Posterior cingulate gyrus (tissue), 11 donors: ENCODE measurements at regions not wholly inside any gene's neighbourhood (a gene's known extent, or its start where the extent isn't known, plus 50 kb on each side); places are given as distances from the start of the nearest gene placed in this dataset.

Experiments used
- DNase-seq, 10 donors: peaks; one replicate each; pipeline versions ENCODE4 v3.0.0 to v3.0.0-alpha.2; 2020 to 2021; ENCODE audit warnings: mixed read lengths in 3 of 10
- intact Hi-C: fragments of 100-400 bp; cut with DNase I; formaldehyde crosslinking; loops from one replicate; pipeline ENCODE4 v1.15.1; 2023

DNA sequence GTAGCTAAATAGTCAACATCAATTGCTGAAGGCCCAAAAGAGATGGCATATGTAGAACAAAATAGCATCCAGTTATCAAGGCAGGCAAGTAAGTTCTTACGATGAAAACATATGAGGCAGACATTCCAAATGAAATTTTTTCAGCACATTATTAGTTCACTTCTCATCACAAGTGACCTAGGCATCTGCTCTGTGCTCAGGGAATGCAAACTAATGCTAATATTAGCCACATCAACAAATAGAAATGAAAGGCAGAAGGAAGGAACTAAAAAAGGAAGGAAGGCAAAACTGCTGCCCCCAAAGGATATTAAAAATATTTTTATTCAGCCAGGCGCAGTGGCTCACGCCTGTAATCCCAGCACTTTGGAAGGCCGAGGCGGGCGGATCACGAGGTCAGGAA is 51.2 kb upstream of the ROCK1 start:
- intact Hi-C loops: no loop called here
- no peak for DNase-seq

DNA sequence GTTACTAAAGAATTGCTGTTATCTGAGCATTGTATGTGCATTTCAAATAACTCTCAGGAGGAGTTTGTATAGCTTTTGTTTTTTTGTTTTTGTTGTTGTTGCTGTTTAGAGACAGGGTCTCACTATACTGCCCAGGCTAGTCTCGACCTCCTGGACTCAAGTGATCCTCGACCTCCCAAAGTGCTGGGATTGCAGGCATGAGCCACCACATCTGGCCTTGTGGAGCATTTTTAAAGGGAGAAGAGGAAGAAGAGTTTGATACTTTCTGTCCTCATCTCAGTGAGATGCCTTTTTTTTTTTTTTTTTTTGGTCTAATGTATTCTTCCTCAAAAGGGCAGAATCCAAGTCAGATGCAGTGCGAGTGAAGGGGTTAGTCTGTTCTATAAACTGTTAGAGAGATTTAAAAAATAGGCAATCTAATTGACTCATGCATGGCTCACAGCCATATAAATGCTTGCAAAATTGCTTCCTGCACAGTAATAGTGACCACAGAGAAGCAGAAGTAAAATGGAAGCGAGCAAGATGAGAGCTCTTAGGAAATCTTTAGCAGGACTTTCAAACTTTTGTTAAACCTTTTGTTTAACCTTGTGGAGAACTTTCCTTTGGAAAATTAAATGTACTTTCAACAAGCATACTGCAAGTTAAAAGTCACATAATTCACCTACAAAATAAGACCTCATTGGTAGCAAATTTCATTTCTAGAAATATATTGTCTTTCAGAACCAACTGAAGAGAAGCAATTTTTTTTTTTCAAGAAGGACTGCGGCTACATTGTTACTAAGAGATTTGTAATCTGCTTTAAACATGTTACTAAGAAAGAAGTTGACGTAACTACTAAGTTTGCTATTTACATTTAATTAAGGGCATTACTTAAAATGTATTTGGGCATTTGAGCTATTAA is 52.3 kb upstream of the ROCK1 start:
- intact Hi-C loops: no loop called here
- no peak for DNase-seq

DNA sequence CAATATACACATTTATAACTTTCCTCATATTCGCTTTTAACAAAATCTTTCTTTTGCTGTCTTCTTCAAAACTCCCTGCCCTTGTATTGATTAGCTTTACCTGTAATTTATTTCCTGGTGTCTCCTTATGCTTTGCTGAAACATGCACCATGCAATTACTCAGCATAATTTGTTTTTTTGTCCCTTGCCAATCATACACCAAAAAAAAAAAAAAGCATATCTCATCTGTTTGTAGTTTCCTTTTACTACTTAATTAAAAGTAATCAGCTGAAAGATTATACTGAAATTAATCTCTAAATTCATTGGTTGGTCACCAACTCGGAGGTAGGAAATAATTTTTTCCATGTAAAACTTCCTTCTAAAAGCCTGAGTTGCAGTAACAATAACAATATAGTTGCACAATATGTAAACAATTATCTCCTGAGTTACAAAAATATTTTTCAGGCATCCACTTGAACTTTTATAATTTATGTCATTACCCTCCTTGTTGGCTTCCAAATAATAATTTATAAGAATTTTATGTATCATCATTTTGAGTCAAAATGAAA is 53.0 kb upstream of the ROCK1 start:
- intact Hi-C loops: no loop called here
- no peak for DNase-seq

DNA sequence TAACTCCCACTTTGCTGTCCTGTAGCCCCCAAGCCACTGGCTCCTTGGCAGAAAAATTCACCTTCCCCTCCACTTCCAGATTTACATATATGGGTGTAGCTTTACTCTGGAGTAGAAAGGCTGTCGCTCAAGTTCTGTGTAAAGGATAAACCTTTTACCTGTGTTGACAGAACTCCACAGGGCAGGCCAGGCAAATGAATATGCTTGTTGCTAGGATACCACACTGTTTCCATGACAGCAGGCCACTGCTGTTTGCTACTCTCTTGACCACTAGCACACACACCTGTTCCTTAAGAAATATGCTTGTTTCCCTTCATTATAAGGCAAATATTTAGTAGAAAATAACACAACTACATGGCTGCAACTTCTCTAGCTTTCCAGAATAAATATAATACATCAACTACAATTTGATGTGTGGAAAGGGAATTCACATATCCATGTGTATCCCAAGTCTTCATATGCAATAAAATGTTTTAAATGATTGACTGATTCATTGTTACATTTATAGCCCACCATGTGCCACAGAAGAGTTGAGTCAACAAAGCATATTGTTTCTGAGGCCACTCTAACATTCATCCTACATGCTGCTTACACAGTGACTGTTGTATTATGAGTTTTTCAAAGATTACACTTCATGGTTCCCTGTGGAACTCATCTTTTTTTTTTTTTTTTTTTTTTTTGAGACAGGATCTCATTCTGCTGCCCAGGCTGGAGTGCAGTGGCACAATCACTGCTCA is 56.2 kb upstream of the ROCK1 start:
- intact Hi-C loops: no loop called here
- no peak for DNase-seq

DNA sequence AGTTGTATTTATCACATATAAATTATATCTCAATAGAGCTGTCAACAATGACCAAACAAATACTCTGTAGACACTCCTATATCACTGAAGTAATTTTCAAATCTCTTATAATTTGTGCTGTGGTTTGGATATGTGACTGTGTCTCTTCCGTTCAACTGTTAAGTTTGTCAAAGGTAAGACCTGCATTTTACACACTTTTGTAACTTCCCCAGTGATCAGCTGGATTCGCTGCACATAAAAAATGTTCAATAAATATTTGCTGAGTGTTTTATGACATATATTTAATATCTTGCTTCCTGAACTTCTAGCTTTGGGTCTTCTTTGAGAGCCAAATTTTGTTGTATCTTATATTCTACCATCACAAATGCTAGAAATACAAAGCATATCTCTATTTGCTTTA is 57.3 kb upstream of the ROCK1 start:
- intact Hi-C loops: no loop called here
- no peak for DNase-seq

DNA sequence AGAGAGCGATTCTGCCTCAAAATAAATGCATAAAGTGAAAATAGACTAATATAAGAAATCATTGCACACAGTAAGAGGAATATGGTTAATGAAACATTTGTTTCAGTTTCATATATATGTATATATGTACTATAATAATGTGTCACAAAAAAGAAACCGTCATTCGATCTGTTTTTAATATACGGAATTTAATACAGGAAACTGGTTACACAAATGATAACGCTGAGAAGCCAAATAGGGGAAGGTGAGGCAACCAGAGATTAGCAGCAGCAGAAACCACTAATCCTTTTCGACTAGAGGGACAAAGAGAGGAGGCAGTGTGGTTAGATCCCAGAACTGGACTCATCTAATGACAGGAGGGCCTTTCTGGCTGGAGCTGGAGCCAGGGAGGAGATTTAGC is 64.2 kb upstream of the GREB1L start:
- DNase-seq: no peak
- intact Hi-C loops: no loop called here

DNA sequence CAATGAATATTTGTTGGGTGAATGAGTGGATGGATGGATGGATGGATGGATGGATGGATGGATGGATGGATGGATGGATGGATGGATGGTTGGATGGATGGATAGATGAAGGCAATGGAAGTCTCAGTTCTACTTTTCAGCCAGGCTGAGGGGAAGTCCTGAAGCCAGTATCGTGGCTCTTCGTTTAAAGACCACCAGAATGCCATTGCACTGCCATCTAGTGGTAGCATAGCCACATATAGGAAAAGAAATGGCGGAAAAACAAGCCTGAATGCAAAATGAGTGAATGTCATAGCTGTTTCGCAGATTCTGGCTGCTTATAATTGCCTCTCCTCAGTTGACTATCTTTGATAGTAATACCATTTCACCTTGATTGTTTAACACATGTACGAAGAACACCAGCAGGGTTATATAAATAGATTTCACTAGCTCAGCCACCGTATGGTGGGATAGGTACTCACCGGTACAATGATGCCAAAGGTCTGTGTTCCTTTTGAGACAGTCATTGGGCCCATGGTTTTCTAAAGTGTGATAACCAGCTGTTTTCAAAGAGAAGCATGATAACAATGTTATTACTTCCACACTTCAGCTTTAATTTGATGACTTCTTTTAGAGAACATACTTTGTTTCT is 62.3 kb upstream of the GREB1L start:
- intact Hi-C loops: no loop called here
- DNase-seq: peak in 3 of 10 donors; percentile 26 to 41 (median 28)

DNA sequence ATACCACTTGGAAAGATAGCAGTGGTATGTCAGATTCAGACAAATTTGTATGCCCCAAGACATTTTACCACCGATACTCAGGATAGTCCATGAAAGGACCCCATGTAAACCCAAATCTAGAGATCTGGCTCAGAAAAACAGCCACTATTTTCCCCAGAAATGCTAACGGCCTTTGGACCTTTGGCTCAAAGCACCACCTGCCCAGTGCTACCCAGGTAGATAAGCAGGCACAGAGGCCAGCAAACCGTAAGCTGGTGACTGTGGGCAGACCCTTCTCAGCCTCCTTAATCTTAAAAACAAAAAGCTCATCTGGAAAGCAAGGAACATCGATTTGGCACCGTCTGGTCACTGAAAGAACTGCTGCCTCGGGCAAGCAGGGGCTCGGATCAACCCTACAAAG is 61.4 kb upstream of the GREB1L start:
- intact Hi-C loops: no loop called here
- no peak for DNase-seq

DNA sequence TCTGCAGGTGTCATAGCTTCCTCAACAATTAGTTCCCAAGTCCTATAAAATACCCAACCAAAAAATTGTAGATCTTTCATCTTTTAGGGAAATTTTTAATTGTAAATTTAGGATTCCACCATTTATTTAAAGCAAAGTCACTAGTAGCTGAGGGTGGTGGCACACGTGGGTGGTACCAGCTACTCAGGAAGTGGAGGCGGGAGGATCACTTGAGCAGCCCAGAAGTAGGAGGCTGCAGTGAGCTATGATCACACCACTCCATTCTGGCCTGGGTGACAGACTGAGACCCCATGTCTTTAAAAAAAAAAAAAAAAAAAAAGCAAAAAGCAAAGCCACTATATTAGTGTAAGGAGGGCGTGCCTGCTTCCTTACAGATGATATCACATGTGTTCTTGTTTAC is 60.3 kb upstream of the GREB1L start:
- intact Hi-C loops: no loop called here
- DNase-seq: no peak

DNA sequence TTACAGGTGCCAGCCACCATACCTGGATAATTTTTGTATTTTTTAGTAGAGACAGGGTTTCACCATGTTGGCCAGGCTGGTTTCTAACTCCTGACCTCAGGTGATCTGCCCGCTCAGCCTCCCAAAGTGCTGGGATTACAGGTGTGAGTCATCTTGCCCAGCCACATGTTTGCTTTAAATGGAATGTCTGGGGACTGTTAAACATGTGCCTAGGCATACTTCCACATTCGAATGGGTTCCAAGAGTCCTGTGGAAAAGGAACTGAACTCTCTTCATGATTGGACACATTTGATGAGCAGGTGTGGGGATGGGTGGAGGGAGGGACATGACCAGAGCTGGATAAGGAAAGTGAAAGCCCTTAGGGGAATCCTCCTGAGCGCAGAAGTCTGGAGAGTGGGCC is 58.4 kb upstream of the GREB1L start:
- DNase-seq: no peak
- intact Hi-C loops: no loop called here

DNA sequence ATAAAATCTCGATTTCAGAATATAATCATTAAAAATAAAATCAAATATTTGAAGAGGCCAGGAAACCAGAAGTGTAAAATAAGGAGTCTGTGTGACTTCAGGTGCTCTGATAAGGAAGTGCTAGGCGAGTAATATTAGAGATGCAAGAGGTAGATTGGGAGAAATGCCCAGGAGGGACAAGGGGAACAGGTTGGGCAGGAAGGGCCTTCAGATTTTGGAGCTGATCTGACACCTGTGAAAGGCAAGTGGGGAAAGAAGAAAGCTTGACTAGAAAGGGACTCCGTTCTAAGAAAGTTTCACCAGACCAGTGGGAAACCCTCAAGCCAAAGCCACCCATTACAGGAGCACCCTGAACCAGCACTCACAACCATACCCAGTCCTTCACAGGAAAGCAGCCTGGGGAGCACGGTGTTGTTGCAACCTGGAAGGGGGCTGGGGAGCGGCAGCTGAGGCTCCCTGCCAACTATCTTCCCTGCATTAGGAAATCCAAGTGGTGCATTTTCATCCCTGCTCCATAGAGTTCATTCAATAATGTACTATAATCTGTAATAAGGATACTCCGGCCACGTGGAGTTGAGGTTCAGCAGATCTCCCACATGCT is 57.5 kb upstream of the GREB1L start:
- DNase-seq: no peak
- intact Hi-C loops: no loop called here

DNA sequence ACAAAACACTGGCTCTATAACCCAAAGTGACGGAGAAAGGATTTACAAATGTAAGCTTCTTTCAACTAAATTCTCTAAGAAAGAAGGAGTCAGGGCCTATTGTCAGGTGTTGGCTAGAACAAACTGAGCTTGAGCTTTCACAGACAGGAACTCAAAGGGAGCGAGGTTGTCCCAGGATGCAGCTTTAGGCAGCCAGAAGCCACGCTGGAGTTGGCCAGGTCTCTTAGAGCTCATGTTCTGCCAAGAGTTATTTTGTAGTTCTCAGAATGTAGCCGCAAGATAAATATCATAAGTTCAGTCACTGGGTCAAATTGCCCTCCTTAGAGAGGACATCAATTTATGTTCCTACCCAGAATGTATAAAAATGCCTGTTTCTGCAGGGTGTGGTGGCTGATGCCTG is 54.1 kb upstream of the GREB1L start:
- no peak for DNase-seq
- intact Hi-C loops: no loop called here

DNA sequence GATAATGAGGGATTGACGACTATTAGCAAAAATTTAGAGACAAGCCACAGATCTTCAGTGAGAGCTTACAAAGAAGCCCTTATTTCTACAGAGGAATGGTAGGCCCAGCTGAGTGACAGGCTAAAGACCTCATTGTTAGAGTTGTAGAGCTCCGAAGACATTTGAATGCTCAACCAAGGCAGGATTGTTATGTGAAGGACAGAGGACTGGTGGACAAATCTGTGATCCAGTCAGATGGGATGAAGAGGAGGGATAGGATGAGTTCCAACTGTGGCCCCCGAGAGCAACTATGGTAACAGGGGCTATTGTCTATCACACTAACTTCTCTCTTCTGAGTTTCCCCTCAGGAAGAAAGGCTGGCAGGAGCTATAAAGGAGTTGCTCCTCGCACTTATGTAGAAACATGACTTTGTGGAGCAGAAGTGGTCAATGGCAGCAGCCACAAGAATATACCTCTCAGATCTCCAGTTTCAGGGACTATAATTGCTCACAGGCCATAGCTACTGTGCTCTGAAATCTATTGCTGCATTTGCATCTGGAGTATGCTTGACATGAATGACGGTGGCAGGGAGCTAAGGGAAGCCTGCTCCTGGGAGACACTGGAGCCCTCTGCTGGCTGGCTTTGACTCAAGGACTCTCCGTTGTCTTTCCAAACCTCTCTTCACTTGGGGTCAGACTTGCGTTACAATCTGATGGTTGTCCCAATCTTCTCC is 50.3 kb upstream of the GREB1L start:
- peak in 9 of 10 donors; percentile 29 to 92 (median 64) for DNase-seq
- intact Hi-C loops: loop anchor here (5.0 kb wide), 1 partner anchor 71 kb away; no protein-coding TSS in a partner anchor
